ENCODE measurements at regions not wholly inside any gene's neighbourhood (a gene's known extent, or its start where the extent isn't known, plus 50 kb on each side); places are given as distances from the start of the nearest gene placed in this dataset.

DNA sequence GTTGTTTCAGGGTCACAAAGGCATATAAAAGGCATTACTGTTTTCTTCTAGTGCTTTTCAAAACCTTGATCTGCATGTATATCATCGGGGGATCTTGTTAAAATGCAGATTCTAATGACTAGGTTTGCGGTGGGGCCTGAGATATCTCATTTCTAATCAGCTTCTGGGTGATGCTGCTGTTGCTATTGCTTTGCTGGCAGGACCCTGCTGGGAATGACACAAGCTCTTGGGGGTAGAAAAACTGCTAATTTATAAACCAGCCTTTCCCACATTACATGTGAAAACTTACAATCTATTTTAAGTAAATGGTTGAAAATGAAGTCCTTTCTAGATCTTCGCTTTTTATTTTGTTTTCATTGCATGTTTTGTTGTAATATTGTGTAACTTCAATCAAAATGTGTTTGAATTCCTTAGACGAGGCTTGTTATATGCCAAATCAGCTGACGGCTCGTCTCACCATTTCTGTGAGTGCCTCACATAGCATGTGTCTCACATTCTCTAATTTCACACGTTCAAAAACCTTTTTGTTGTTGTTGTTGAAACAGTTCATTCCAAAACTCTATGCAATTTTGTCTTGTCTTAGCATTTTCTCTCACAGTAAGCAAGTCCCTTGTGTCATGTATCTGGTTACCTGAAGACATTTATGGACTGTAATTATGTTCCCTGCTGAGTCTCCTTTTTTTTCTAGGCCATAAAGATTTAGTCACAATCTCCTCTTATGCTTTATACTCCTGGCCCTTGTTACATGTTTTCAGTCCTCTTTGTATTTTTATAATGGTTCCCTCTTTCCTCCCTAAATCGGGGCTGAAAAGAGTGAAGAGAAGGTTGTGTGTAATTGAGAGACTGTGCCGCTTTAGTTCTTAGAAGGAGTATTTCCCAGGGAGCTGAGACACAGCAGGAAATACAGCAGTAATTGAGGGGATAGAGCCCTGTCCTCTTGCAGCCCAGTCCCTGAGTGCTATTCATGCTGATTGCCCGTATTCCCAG lies 521.0 kb upstream of the SEMA6A start:
- TF ChIP-seq CTCF (conservative IDR thresholded peaks at IDR 0.05) (no peak), EZH2 (IDR thresholded peaks at IDR 0.05; ENCODE audit: low read depth) (no peak)
